CD4-positive, alpha-beta memory T cell (primary cell): ENCODE measurements at regions not wholly inside any gene's neighbourhood (a gene's known extent, or its start where the extent isn't known, plus 50 kb on each side); places are given as distances from the start of the nearest gene placed in this dataset.

Experiments used
- CTCF ChIA-PET: fragments of 350-600 bp; sonication (Branson Sonifier 250); formaldehyde crosslinking; loops from one replicate; lab custom pipeline; 2021; ENCODE audit warnings: inconsistent platforms; ENCODE audit not compliant: partially characterized antibody; lab: Charles Lee
- POLR2A ChIA-PET: fragments of 350-600 bp; sonication (Branson Sonifier 250); formaldehyde crosslinking; loops from one replicate; lab custom pipeline; 2021; ENCODE audit not compliant: partially characterized antibody; lab: Charles Lee
- DNase-seq, 5 donors: peaks; one replicate each; pipeline versions ENCODE4 v3.0.0 to v3.0.0-alpha.2; 2020 to 2022; ENCODE audit warnings: mixed read lengths in 1 of 5
- H3K27ac ChIP-seq: one replicate; pipeline ENCODE4 v1.7.0; 2013; ENCODE audit warnings: low read depth, low read length
- H3K27me3 ChIP-seq: 2 replicates; pipeline ENCODE4 v1.7.0; 2013; ENCODE audit warnings: mild to moderate bottlenecking, low read length, moderate library complexity; ENCODE audit not compliant: insufficient read depth
- H3K36me3 ChIP-seq: 2 replicates; pipeline ENCODE4 v1.7.0; 2013; ENCODE audit warnings: mild to moderate bottlenecking, low read length, moderate library complexity; ENCODE audit not compliant: insufficient read depth
- H3K4me1 ChIP-seq: 2 replicates; pipeline ENCODE4 v1.7.0; 2013; ENCODE audit warnings: mild to moderate bottlenecking, low read length, moderate library complexity; ENCODE audit not compliant: insufficient read depth
- H3K4me3 ChIP-seq, 2 donors: one replicate each; pipeline ENCODE4 v1.7.0; 2013; ENCODE audit warnings: low read length in 2 of 2, mild to moderate bottlenecking in 1 of 2
- H3K9me3 ChIP-seq, 2 donors: one replicate each; pipeline ENCODE4 v1.7.0; 2013; ENCODE audit warnings: low read length in 2 of 2, control low read depth in 1 of 2; ENCODE audit not compliant: control insufficient read depth in 1 of 2
- H3K27ac Mint-ChIP-seq, 7 donors: one replicate each; pipeline ENCODE4 v1.8.0; 2020 to 2021; ENCODE audit warnings: mixed read lengths in 7 of 7, mild to moderate bottlenecking in 6 of 7, inconsistent platforms in 3 of 7, moderate library complexity in 3 of 7
- H3K27me3 Mint-ChIP-seq, 2 donors: one replicate each; pipeline ENCODE4 v1.8.0; 2020 to 2021; ENCODE audit warnings: mixed read lengths in 2 of 2
- H3K36me3 Mint-ChIP-seq, 2 donors: one replicate each; pipeline ENCODE4 v1.8.0; 2020 to 2021; ENCODE audit warnings: mixed read lengths in 2 of 2, inconsistent platforms in 1 of 2, mild to moderate bottlenecking in 1 of 2
- H3K4me1 Mint-ChIP-seq, 4 donors: one replicate each; pipeline ENCODE4 v1.8.0; 2020 to 2021; ENCODE audit warnings: mixed read lengths in 4 of 4, mild to moderate bottlenecking in 1 of 4
- H3K4me3 Mint-ChIP-seq, 8 donors: one replicate each; pipeline ENCODE4 v1.8.0; 2020 to 2021; ENCODE audit warnings: mixed read lengths in 8 of 8, mild to moderate bottlenecking in 7 of 8, moderate library complexity in 6 of 8, inconsistent platforms in 3 of 8
- H3K9me3 Mint-ChIP-seq, 8 donors: one replicate each; pipeline ENCODE4 v1.8.0; 2020 to 2021; ENCODE audit warnings: mixed read lengths in 8 of 8, mild to moderate bottlenecking in 5 of 8, inconsistent platforms in 3 of 8, moderate library complexity in 1 of 8
- intact Hi-C: fragments of 100-400 bp; cut with micrococcal nuclease; formaldehyde crosslinking; loops from one replicate; pipeline ENCODE4 v1.15.1; 2023

- no peak overlapping the region for H3K4me3 Mint-ChIP-seq
- Histone ChIP-seq H3K9me3 (no peaks in the 10 kb centered on the region), H3K4me3 (no peak overlapping the region), H3K4me1 (no peaks in the 10 kb centered on the region), H3K27ac (no peak overlapping the region), H3K36me3 (no peaks in the 10 kb centered on the region), H3K27me3 (no peaks in the 10 kb centered on the region)
- H3K9me3 Mint-ChIP-seq, result peaks cover 0 to 5% (median under 1%) of the 10 kb centered on the region in 8 donors
- H3K4me1 Mint-ChIP-seq, result no peaks in the 10 kb centered on the region
- CTCF ChIA-PET, result no interaction called here
- intact Hi-C loops, result no loop called here
- POLR2A ChIA-PET, result no interaction called here
- peaks cover 0 to 7% of the 10 kb centered on the region in 2 donors for H3K27me3 Mint-ChIP-seq
- no peaks in the 10 kb centered on the region for H3K36me3 Mint-ChIP-seq
- no peak for DNase-seq
- H3K27ac Mint-ChIP-seq, result no peak overlapping the region
Observed at GRCh38 chr2:176885001-176885643, 327.5 kb upstream of the HNRNPA3 start.

GRCh38 chr2:176885661-176886060 is 326.9 kb upstream of the HNRNPA3 start:
- Mint-ChIP-seq H3K9me3 (peaks cover 0 to 5% (median under 1%) of the 10 kb centered on the region in 8 donors), H3K27ac (no peak overlapping the region)
- DNase-seq, result no peak

GRCh38 chr2:176891105-176891504 is 321.5 kb upstream of the HNRNPA3 start:
- H3K36me3 Mint-ChIP-seq, result no peaks in the 10 kb centered on the region
- no peaks in the 10 kb centered on the region for H3K27me3 ChIP-seq
- intact Hi-C loops, result no loop called here
- H3K4me1 Mint-ChIP-seq, result no peaks in the 10 kb centered on the region
- H3K4me3 Mint-ChIP-seq, result no peak overlapping the region
- no peaks in the 10 kb centered on the region for H3K36me3 ChIP-seq
- peaks cover 0 to 3% (median 0%) of the 10 kb centered on the region in 8 donors for H3K9me3 Mint-ChIP-seq
- H3K27ac Mint-ChIP-seq, result no peak overlapping the region
- POLR2A ChIA-PET, result no interaction called here
- H3K27ac ChIP-seq, result no peak overlapping the region
- no peak for DNase-seq
- CTCF ChIA-PET, result no interaction called here
- no peak overlapping the region for H3K4me3 ChIP-seq
- H3K27me3 Mint-ChIP-seq, result peaks cover 2 to 4% of the 10 kb centered on the region in 2 donors
- H3K9me3 ChIP-seq, result no peaks in the 10 kb centered on the region
- H3K4me1 ChIP-seq, result no peaks in the 10 kb centered on the region

More at GRCh38 chr2:176885661-176886060, 326.9 kb upstream of the HNRNPA3 start:
- Histone ChIP-seq H3K27me3 (no peaks in the 10 kb centered on the region), H3K27ac (no peak overlapping the region), H3K9me3 (no peaks in the 10 kb centered on the region), H3K4me3 (no peak overlapping the region), H3K36me3 (no peaks in the 10 kb centered on the region), H3K4me1 (no peaks in the 10 kb centered on the region)
- ChIA-PET POLR2A (no interaction called here), CTCF (no interaction called here)
- intact Hi-C loops, result no loop called here
- H3K36me3 Mint-ChIP-seq, result no peaks in the 10 kb centered on the region
- H3K4me1 Mint-ChIP-seq, result no peaks in the 10 kb centered on the region
- H3K27me3 Mint-ChIP-seq, result peaks cover 0 to 7% of the 10 kb centered on the region in 2 donors
- H3K4me3 Mint-ChIP-seq, result no peak overlapping the region

- CTCF ChIA-PET, result no interaction called here
- H3K4me3 Mint-ChIP-seq, result no peak overlapping the region
- peaks cover 0 to 3% (median 0%) of the 10 kb centered on the region in 8 donors for H3K9me3 Mint-ChIP-seq
- Histone ChIP-seq H3K27me3 (no peaks in the 10 kb centered on the region), H3K9me3 (no peaks in the 10 kb centered on the region), H3K36me3 (no peaks in the 10 kb centered on the region), H3K4me3 (no peak overlapping the region), H3K27ac (no peak overlapping the region), H3K4me1 (no peaks in the 10 kb centered on the region)
- POLR2A ChIA-PET, result no interaction called here
- no peaks in the 10 kb centered on the region for H3K4me1 Mint-ChIP-seq
- no peaks in the 10 kb centered on the region for H3K36me3 Mint-ChIP-seq
- DNase-seq, result no peak
- intact Hi-C loops, result no loop called here
- peaks cover 2 to 4% of the 10 kb centered on the region in 2 donors for H3K27me3 Mint-ChIP-seq
- no peak overlapping the region for H3K27ac Mint-ChIP-seq
Observed at GRCh38 chr2:176891857-176892256, 320.7 kb upstream of the HNRNPA3 start.

- Mint-ChIP-seq H3K4me1 (no peaks in the 10 kb centered on the region), H3K27me3 (peaks cover 2 to 4% of the 10 kb centered on the region in 2 donors), H3K9me3 (peaks cover 0 to 3% (median 0%) of the 10 kb centered on the region in 8 donors), H3K36me3 (no peaks in the 10 kb centered on the region), H3K4me3 (no peak overlapping the region), H3K27ac (no peak overlapping the region)
- POLR2A ChIA-PET, result interaction anchor here (0.8 kb wide), 1 partner anchor 12 kb away, joined by 3 read pairs; no protein-coding TSS in a partner anchor
- intact Hi-C loops, result no loop called here
- Histone ChIP-seq H3K27ac (no peak overlapping the region), H3K4me1 (no peaks in the 10 kb centered on the region), H3K27me3 (no peaks in the 10 kb centered on the region), H3K36me3 (no peaks in the 10 kb centered on the region), H3K4me3 (no peak overlapping the region), H3K9me3 (no peaks in the 10 kb centered on the region)
- DNase-seq, result no peak
- CTCF ChIA-PET, result interaction anchor here (1.3 kb wide), 1 partner anchor 49 kb away, joined by 3 read pairs; no protein-coding TSS in a partner anchor
Observed at GRCh38 chr2:176892676-176893226, 319.8 kb upstream of the HNRNPA3 start.

- intact Hi-C loops, result no loop called here
- Mint-ChIP-seq H3K4me1 (no peaks in the 10 kb centered on the region), H3K36me3 (no peaks in the 10 kb centered on the region), H3K27me3 (peaks cover 2 to 4% of the 10 kb centered on the region in 2 donors), H3K4me3 (no peak overlapping the region), H3K9me3 (peaks cover 0 to 3% (median 0%) of the 10 kb centered on the region in 8 donors), H3K27ac (no peak overlapping the region)
- DNase-seq, result no peak
- Histone ChIP-seq H3K4me1 (no peaks in the 10 kb centered on the region), H3K36me3 (no peaks in the 10 kb centered on the region), H3K9me3 (no peaks in the 10 kb centered on the region), H3K4me3 (no peak overlapping the region), H3K27me3 (no peaks in the 10 kb centered on the region), H3K27ac (no peak overlapping the region)
- ChIA-PET CTCF (no interaction called here), POLR2A (no interaction called here)
Observed at GRCh38 chr2:176895158-176895557, 317.4 kb upstream of the HNRNPA3 start.

GRCh38 chr2:176902454-176902853 is 310.1 kb upstream of the HNRNPA3 start:
- DNase-seq, result no peak
- Histone ChIP-seq H3K36me3 (no peaks in the 10 kb centered on the region), H3K4me1 (no peaks in the 10 kb centered on the region), H3K4me3 (no peak overlapping the region), H3K9me3 (no peaks in the 10 kb centered on the region), H3K27ac (no peak overlapping the region), H3K27me3 (no peaks in the 10 kb centered on the region)
- Mint-ChIP-seq H3K4me1 (no peaks in the 10 kb centered on the region), H3K27me3 (peaks cover 2 to 10% of the 10 kb centered on the region in 2 donors), H3K27ac (no peak overlapping the region), H3K9me3 (peaks cover 0 to 6% (median under 1%) of the 10 kb centered on the region in 8 donors), H3K4me3 (no peak overlapping the region), H3K36me3 (no peaks in the 10 kb centered on the region)
- ChIA-PET CTCF (interaction anchor here (0.7 kb wide), 1 partner anchor 48 kb away, joined by 3 read pairs; no protein-coding TSS in a partner anchor), POLR2A (no interaction called here)
- intact Hi-C loops, result no loop called here
